IMR-90 (cell line): ENCODE measurements at regions not wholly inside any gene's neighbourhood (a gene's known extent, or its start where the extent isn't known, plus 50 kb on each side); places are given as distances from the start of the nearest gene placed in this dataset.

Experiments
- ATAC-seq: fragments of 200-7000 bp; cut with Tn5 transposase; 2 replicates; pipeline ENCODE4 v1.9.1; 2020; ENCODE audit warnings: low read depth, mild to moderate bottlenecking, moderate library complexity
- BruUV-seq: library from RNA; stranded (reverse); fragments of 400-500 nt; replicated peaks from 2 replicates; lab custom pipeline; 2021; lab: Mats Ljungman, UMichigan
- CTCF ChIA-PET: fragments of 300-600 bp; formaldehyde crosslinking; extraction: SDS; loops from one replicate; lab custom pipeline; 2021; ENCODE audit warnings: antibody characterized with exemption; lab: Yijun Ruan, JAX
- POLR2A ChIA-PET: fragments of 300-600 bp; sonication (Branson Sonifier 250); formaldehyde crosslinking; loops from one replicate; lab custom pipeline; 2022; ENCODE audit warnings: antibody characterized with exemption; ENCODE audit not compliant: unreplicated experiment; lab: Charles Lee
- DNase-seq: peaks from one replicate; pipeline ENCODE4 v3.0.0; 2013
- H2AFZ ChIP-seq: replicated peaks from 2 replicates; pipeline ENCODE3; 2013; ENCODE audit warnings: low read length, mild to moderate bottlenecking; ENCODE audit not compliant: poor library complexity
- H2AK5ac ChIP-seq: 2 replicates; pipeline ENCODE4 v1.6.1; 2013; ENCODE audit warnings: low read depth, low read length, inconsistent platforms
- H2AK9ac ChIP-seq: replicated peaks from 2 replicates; pipeline ENCODE3; 2013; ENCODE audit warnings: mild to moderate bottlenecking, low read depth, low read length, moderate library complexity; ENCODE audit not compliant: poor library complexity
- H2BK120ac ChIP-seq: 2 replicates; pipeline ENCODE4 v1.6.1; 2013; ENCODE audit warnings: low read depth, low read length, inconsistent platforms
- H2BK15ac ChIP-seq: 3 replicates; pipeline ENCODE4 v1.6.1; 2013; ENCODE audit warnings: low read depth, low read length, inconsistent platforms
- H2BK20ac ChIP-seq: 2 replicates; pipeline ENCODE4 v1.6.1; 2013; ENCODE audit warnings: low read depth, mild to moderate bottlenecking, inconsistent platforms, low read length, moderate library complexity
- H2BK5ac ChIP-seq: 2 replicates; pipeline ENCODE4 v1.6.1; 2013; ENCODE audit warnings: mild to moderate bottlenecking, low read depth, low read length, inconsistent platforms; ENCODE audit not compliant: poor library complexity, severe bottlenecking
- H3K14ac ChIP-seq: replicated peaks from 2 replicates; pipeline ENCODE4 v1.6.1; 2013; ENCODE audit warnings: low read depth, low read length, inconsistent platforms
- H3K18ac ChIP-seq: 2 replicates; pipeline ENCODE4 v1.6.1; 2013; ENCODE audit warnings: low read depth, low read length, control low read depth
- H3K23ac ChIP-seq: 2 replicates; pipeline ENCODE4 v1.6.1; 2013; ENCODE audit warnings: low read depth, low read length, inconsistent platforms
- H3K27ac ChIP-seq: 2 replicates; pipeline ENCODE4 v1.5.1; 2013; ENCODE audit warnings: mild to moderate bottlenecking, control low read depth, low read length; ENCODE audit not compliant: insufficient read depth
- H3K27me3 ChIP-seq: 2 replicates; pipeline ENCODE4 v1.6.1; 2013; ENCODE audit warnings: low read length; ENCODE audit not compliant: control insufficient read depth, insufficient read depth
- H3K36me3 ChIP-seq: 2 replicates; pipeline ENCODE4 v1.6.1; 2013; ENCODE audit warnings: low read length, mixed read lengths; ENCODE audit not compliant: control insufficient read depth, insufficient read depth
- H3K4ac ChIP-seq: 2 replicates; pipeline ENCODE4 v1.6.1; 2013; ENCODE audit warnings: low read depth, low read length, inconsistent platforms
- H3K4me1 ChIP-seq: 2 replicates; pipeline ENCODE4 v1.6.1; 2013; ENCODE audit warnings: low read length, mixed read lengths; ENCODE audit not compliant: control insufficient read depth, insufficient read depth
- H3K4me2 ChIP-seq: 2 replicates; pipeline ENCODE4 v1.6.1; 2013; ENCODE audit warnings: low read depth, mild to moderate bottlenecking, control low read depth, low read length, moderate library complexity
- H3K4me3 ChIP-seq: 2 replicates; pipeline ENCODE4 v1.5.1; 2013; ENCODE audit warnings: low read depth, mild to moderate bottlenecking, control low read depth, low read length, moderate library complexity; ENCODE audit not compliant: insufficient read depth
- H3K56ac ChIP-seq: 2 replicates; pipeline ENCODE4 v1.6.1; 2013; ENCODE audit warnings: low read length, inconsistent platforms; ENCODE audit not compliant: insufficient read depth; ENCODE audit errors: extremely low read depth
- H3K79me1 ChIP-seq, 2 experiments: 2 replicates each; pipeline ENCODE4 v1.6.1; 2013; ENCODE audit warnings: low read length in 2 of 2, inconsistent platforms in 1 of 2, low read depth in 1 of 2
- H3K9ac ChIP-seq: 2 replicates; pipeline ENCODE4 v1.6.1; 2013; ENCODE audit warnings: low read depth, low read length, control low read depth
- H3K9me1 ChIP-seq: 2 replicates; pipeline ENCODE4 v1.6.1; 2013; ENCODE audit warnings: low read length, inconsistent platforms; ENCODE audit not compliant: insufficient read depth
- H3K9me3 ChIP-seq: 2 replicates; pipeline ENCODE4 v1.6.1; 2013; ENCODE audit warnings: low read length; ENCODE audit not compliant: control insufficient read depth, insufficient read depth
- H4K20me1 ChIP-seq: 2 replicates; pipeline ENCODE4 v1.6.1; 2013; ENCODE audit warnings: low read length, inconsistent platforms; ENCODE audit not compliant: insufficient read depth
- H4K5ac ChIP-seq: 2 replicates; pipeline ENCODE4 v1.6.1; 2013; ENCODE audit warnings: mild to moderate bottlenecking, low read depth, low read length, control low read depth
- H4K8ac ChIP-seq, 2 experiments: 2 replicates each; pipeline ENCODE4 v1.6.1; 2013; ENCODE audit warnings: low read depth in 2 of 2, low read length in 2 of 2, control low read depth in 1 of 2, inconsistent platforms in 1 of 2
- H4K91ac ChIP-seq: 2 replicates; pipeline ENCODE4 v1.6.1; 2013; ENCODE audit warnings: low read depth, low read length, inconsistent platforms; ENCODE audit not compliant: insufficient read depth
- CEBPB ChIP-seq: IDR thresholded peaks from 2 replicates; pipeline ENCODE4 v1.6.1; 2012; ENCODE audit warnings: low read depth, low read length, improper control_type of control experiment
- MAFK ChIP-seq: IDR thresholded peaks from 2 replicates; pipeline ENCODE4 v1.6.1; 2012; ENCODE audit warnings: low read depth, low read length, improper control_type of control experiment
- POLR2A ChIP-seq: IDR thresholded peaks from 2 replicates; pipeline ENCODE4 v1.6.1; 2012; ENCODE audit warnings: mild to moderate bottlenecking, low read depth, low read length
- RAD21 ChIP-seq: IDR thresholded peaks from 2 replicates; pipeline ENCODE4 v1.6.1; 2012; ENCODE audit warnings: low read length, improper control_type of control experiment
- RCOR1 ChIP-seq: IDR thresholded peaks from 2 replicates; pipeline ENCODE4 v1.6.1; 2012; ENCODE audit warnings: mild to moderate bottlenecking, low read length, improper control_type of control experiment; ENCODE audit not compliant: insufficient replicate concordance
- WGBS, 2 experiments: methylation state at CpG; one replicate each; pipeline versions ENCODE4 v1.1.5 to v1.1.7; 2013; ENCODE audit warnings: missing lambda C conversion rate in 2 of 2; ENCODE audit not compliant: insufficient read length in 1 of 2; ENCODE audit errors: extremely low coverage in 2 of 2; 5-methylcytosine and 5-hydroxymethylcytosine counted together
- dilution Hi-C: fragments of 300-500 bp; cut with HindIII; formaldehyde crosslinking; loops from one replicate; pipeline ENCODE4 v1.14.3; 2018; ENCODE audit warnings: low sequenced_read_pairs; ENCODE audit not compliant: unreplicated experiment
- in situ Hi-C: fragments of 300-500 bp; cut with MboI; formaldehyde crosslinking; loops from 3 replicates; pipeline ENCODE4 v1.14.3; 2019; ENCODE audit warnings: low sequenced_read_pairs, inconsistent platforms, mixed read lengths
- intact Hi-C: fragments of 100-400 bp; cut with micrococcal nuclease; formaldehyde crosslinking; loops from 2 replicates; pipeline ENCODE4 v1.10.0; 2022

DNA sequence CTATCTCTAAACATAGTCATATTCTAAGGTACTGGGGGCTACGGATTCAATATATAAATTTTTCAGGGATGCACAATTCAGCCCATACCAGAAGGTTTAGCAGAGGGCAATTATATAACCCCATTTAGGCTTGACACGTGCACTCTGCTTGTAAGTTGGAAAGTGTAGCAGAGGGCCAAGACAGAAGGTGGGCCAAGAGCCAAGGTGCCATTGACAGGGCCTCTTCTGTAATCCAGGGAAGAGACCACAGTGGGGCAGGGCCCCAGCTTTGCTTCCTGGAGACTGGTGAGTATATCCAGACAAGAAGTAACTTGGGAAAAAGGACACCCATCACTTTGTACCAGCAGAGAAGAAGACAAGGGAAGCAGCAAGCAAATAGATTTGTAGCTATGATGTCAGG lies 672.4 kb upstream of the MARCKS start:
- Histone ChIP-seq H2BK120ac (peak overlapping the region; percentile 100), H3K9me3 (no peaks in the 10 kb centered on the region), H4K5ac (peak overlapping the region; percentile 37), H3K79me1 (no peaks in the 10 kb centered on the region), H2BK20ac (peak overlapping the region; percentile 100), H3K56ac (0 out of 2 replicates have a peak overlapping the region, but pooled peaks have one; percentile 20), H3K4me2 (no peak overlapping the region), H3K9me1 (peaks cover 13% of the 10 kb centered on the region), H4K8ac (peak overlapping the region; percentile 46 to 56), H2BK5ac (peak overlapping the region; percentile 83), H3K4ac (peak overlapping the region; percentile 85), H3K27me3 (no peaks in the 10 kb centered on the region), H3K18ac (peak overlapping the region; percentile 30), H3K14ac (peak overlapping the region; percentile 58), H2AK5ac (peak overlapping the region; percentile 70), H3K36me3 (no peaks in the 10 kb centered on the region), H2AK9ac (no peak overlapping the region), H3K27ac (peak overlapping the region; percentile 58), H3K4me1 (peaks cover 13% of the 10 kb centered on the region), H2AFZ (peak overlapping the region; percentile 36), H4K20me1 (no peaks in the 10 kb centered on the region), H4K91ac (peak overlapping the region; percentile 92), H3K4me3 (no peak overlapping the region), H2BK15ac (peak overlapping the region; percentile 50; the same call in 2 of the 3 replicates), H3K23ac (peak overlapping the region; percentile 75), H3K9ac (no peak overlapping the region)
- in situ Hi-C loops (no loop called here), intact Hi-C loops (loop anchor here (2.0 to 5.0 kb wide), 3 partner anchors 193 to 674 kb away; no protein-coding TSS in a partner anchor), dilution Hi-C loops (no loop called here)
- WGBS, 2 experiments = no CpG with 5 or more reads among the region's 2 CpGs
- peak; percentile 9 for DNase-seq
- TF ChIP-seq CEBPB = no peak
- no peak for TF ChIP-seq POLR2A
- no peak for TF ChIP-seq RAD21
- TF ChIP-seq MAFK = no peak
- TF ChIP-seq RCOR1 = no peak
- no peak for ATAC-seq
- no TSS peak for BruUV-seq
- POLR2A ChIA-PET = no interaction called here
- CTCF ChIA-PET = interaction anchor here (0.6 to 0.9 kb wide), 2 partner anchors 670 to 674 kb away, joined by 5 to 8 read pairs; no protein-coding TSS in a partner anchor
